K562 (cell line): ENCODE measurements at regions not wholly inside any gene's neighbourhood (a gene's known extent, or its start where the extent isn't known, plus 50 kb on each side); places are given as distances from the start of the nearest gene placed in this dataset.

Experiments
- ATAC-seq: fragments of 200-7000 bp; cut with Tn5 transposase; 3 replicates; pipeline ENCODE4 v1.9.1; 2020; ENCODE audit warnings: moderate library complexity
- BruUV-seq: library from RNA; stranded (reverse); fragments of 400-500 nt; replicated peaks from 2 replicates; lab custom pipeline; 2021; lab: Mats Ljungman, UMichigan
- CTCF ChIA-PET: fragments of 300-600 bp; formaldehyde crosslinking; extraction: SDS; loops from one replicate; lab custom pipeline; 2021; ENCODE audit warnings: low intra/inter-chr PET ratio; lab: Yijun Ruan, JAX
- POLR2A ChIA-PET: fragments of 300-600, 350-650 bp; sonication (Branson Sonifier 250); formaldehyde crosslinking; extraction: SDS; loops from one replicate; lab custom pipeline; 2021; ENCODE audit warnings: antibody characterized with exemption, inconsistent platforms; lab: Yijun Ruan, JAX
- DNase-seq, 4 experiments: peaks; one replicate each; pipeline versions ENCODE4 v3.0.0 to v3.0.0-alpha.2; 2011 to 2018; ENCODE audit warnings: low spot score in 3 of 4, mixed read lengths in 3 of 4; ENCODE audit errors: extremely low read depth in 1 of 4
- FAIRE-seq: peaks from 2 replicates; lab custom pipeline; 2011; peaks lifted over from hg19 to GRCh38; lab: Jason Lieb, UNC
- H2AFZ ChIP-seq: 2 replicates; pipeline ENCODE4 v1.6.0; 2011; ENCODE audit warnings: low read depth, low read length, control low read depth, inconsistent platforms
- H3K27ac ChIP-seq: fragments of 200-600 bp; 3 replicates; pipeline ENCODE4 v1.8.0; 2011; ENCODE audit warnings: low read depth, mild to moderate bottlenecking, control low read depth, inconsistent platforms, low read length, moderate library complexity, mixed read lengths; ENCODE audit errors: extremely low read depth
- H3K27me3 ChIP-seq, 2 experiments: fragments of 300-600 bp in 1 of 2; 2 replicates in 1 of 2; 3 replicates in 1 of 2; pipeline versions ENCODE4 v1.6.0 to v1.8.0; 2011; ENCODE audit warnings: inconsistent platforms in 2 of 2, low read length in 2 of 2, mild to moderate bottlenecking in 1 of 2, mixed read lengths in 1 of 2, moderate library complexity in 1 of 2; ENCODE audit not compliant: control insufficient read depth in 2 of 2, insufficient read depth in 2 of 2
- H3K36me3 ChIP-seq: fragments of 300-600 bp; 3 replicates; pipeline ENCODE4 v1.8.0; 2011; ENCODE audit warnings: mild to moderate bottlenecking, low read length, inconsistent platforms; ENCODE audit not compliant: control insufficient read depth, insufficient read depth
- H3K4me1 ChIP-seq, 2 experiments: fragments of 200-600 bp in 1 of 2; replicated peaks in 1 of 2; 2 replicates in 1 of 2; 3 replicates in 1 of 2; pipeline versions ENCODE4 v1.5.1 to v1.8.0; 2011; ENCODE audit warnings: inconsistent platforms in 2 of 2, low read length in 2 of 2, mild to moderate bottlenecking in 1 of 2, mixed read lengths in 1 of 2, moderate library complexity in 1 of 2; ENCODE audit not compliant: control insufficient read depth in 2 of 2, insufficient read depth in 2 of 2
- H3K4me2 ChIP-seq: 2 replicates; pipeline ENCODE4 v1.6.1; 2011; ENCODE audit warnings: low read length, control low read depth, inconsistent platforms, mixed read lengths; ENCODE audit not compliant: insufficient read depth
- H3K4me3 ChIP-seq: fragments of 200-600 bp; sonication (generic), shearing (Covaris generic); 2 replicates; pipeline ENCODE4 v1.5.1; 2016; ENCODE audit warnings: control low read depth, inconsistent platforms
- H3K79me2 ChIP-seq: fragments of 200-600 bp; 3 replicates; pipeline ENCODE4 v1.8.0; 2011; ENCODE audit warnings: low read length, inconsistent platforms; ENCODE audit not compliant: control insufficient read depth, insufficient read depth
- H3K9ac ChIP-seq, 2 experiments: 2 replicates each; pipeline versions ENCODE4 v1.6.0 to v1.6.1; 2011; ENCODE audit warnings: low read depth in 2 of 2, low read length in 2 of 2, control low read depth in 1 of 2, inconsistent platforms in 1 of 2, mild to moderate bottlenecking in 1 of 2, mixed read lengths in 1 of 2; ENCODE audit not compliant: insufficient read depth in 1 of 2
- H3K9me1 ChIP-seq: one replicate; pipeline ENCODE4 v1.6.0; 2011; ENCODE audit warnings: inconsistent platforms, mild to moderate bottlenecking, low read length, moderate library complexity; ENCODE audit not compliant: control insufficient read depth, insufficient read depth
- H3K9me3 ChIP-seq: replicated peaks from 2 replicates; pipeline ENCODE4 v1.5.1; 2011; ENCODE audit warnings: low read depth, low read length, inconsistent platforms; ENCODE audit not compliant: control insufficient read depth, insufficient read depth
- H4K20me1 ChIP-seq: replicated peaks from 2 replicates; pipeline ENCODE4 v1.6.1; 2011; ENCODE audit warnings: low read length, inconsistent platforms, mixed read lengths; ENCODE audit not compliant: control insufficient read depth, insufficient read depth
- E2F1 ChIP-seq: sonication (generic); formaldehyde crosslinking; IDR thresholded peaks from 2 replicates; pipeline ENCODE4 v1.8.1; 2023; ENCODE audit warnings: mild to moderate bottlenecking, missing genetic modification reagents, moderate library complexity
- HNRNPL ChIP-seq: fragments of 200-400 bp; formaldehyde crosslinking; IDR thresholded peaks from 2 replicates; pipeline ENCODE4 v1.6.1; 2017; ENCODE audit warnings: low read depth, mild to moderate bottlenecking, low read length
- PPARD ChIP-seq: fragments of 250-450 bp; sonication (Bioruptor Pico); IDR thresholded peaks from 2 replicates; pipeline ENCODE4 v1.8.0; 2022; ENCODE audit warnings: inconsistent platforms, mild to moderate bottlenecking, moderate library complexity
- SAP30 ChIP-seq: fragments of 200-600 bp; sonication (generic); IDR thresholded peaks from 2 replicates; pipeline ENCODE4 v1.6.1; 2012; ENCODE audit warnings: borderline replicate concordance, low read depth, mild to moderate bottlenecking, moderate library complexity, low read length, control low read depth, inconsistent platforms; ENCODE audit not compliant: insufficient read depth, poor library complexity, severe bottlenecking
- ZC3H11A ChIP-seq: IDR thresholded peaks from 2 replicates; pipeline ENCODE4 v1.6.1; 2012; ENCODE audit warnings: low read depth, low read length, improper control_type of control experiment
- whole genome bisulfite sequencing: fragments of 100-300 bp; shearing (Covaris generic); methylation state at CpG from one replicate; pipeline ENCODE4 v1.1.6; 2016; ENCODE audit warnings: low coverage, mixed read lengths; ENCODE audit not compliant: insufficient coverage; ENCODE audit errors: missing lambda C conversion rate; 5-methylcytosine and 5-hydroxymethylcytosine counted together
- in situ Hi-C: fragments of 300-500 bp; cut with MboI; formaldehyde crosslinking; loops from 4 replicates; pipeline ENCODE4 v1.15.0; 2018; ENCODE audit warnings: inconsistent platforms, mixed read lengths
- intact Hi-C: fragments of 100-400 bp; cut with micrococcal nuclease; formaldehyde crosslinking; loops from 2 replicates; pipeline ENCODE4 v1.14.2; 2022

GRCh38 chr13:53747825-53748224, 719.2 kb downstream of the OLFM4 start:
- intact Hi-C loops (no loop called here), in situ Hi-C loops (no loop called here)
- Histone ChIP-seq H3K9ac (no peak overlapping the region), H2AFZ (no peak overlapping the region), H3K9me1 (no peaks in the 10 kb centered on the region), H3K4me1 (no peaks in the 10 kb centered on the region), H3K4me2 (no peak overlapping the region), H3K4me3 (no peak overlapping the region), H3K36me3 (no peaks in the 10 kb centered on the region), H4K20me1 (no peaks in the 10 kb centered on the region), H3K27ac (no peak overlapping the region), H3K79me2 (no peaks in the 10 kb centered on the region), H3K27me3 (no peaks in the 10 kb centered on the region), H3K9me3 (no peaks in the 10 kb centered on the region)
- ChIA-PET CTCF (no interaction called here), POLR2A (no interaction called here)
- no peak for TF ChIP-seq HNRNPL
- TF ChIP-seq PPARD (CRISPR knock-in tag): no peak
- no peak for TF ChIP-seq E2F1 (CRISPR knock-in tag)
- BruUV-seq: no TSS peak
- ATAC-seq: no peak
- 0% methylated on average over 1 of the region's 1 CpG for WGBS
- DNase-seq: no peak
- no peak for FAIRE-seq

- no peaks in the 10 kb centered on the region for H3K9me3 ChIP-seq
- no peak overlapping the region for H3K4me3 ChIP-seq
- POLR2A ChIA-PET: no interaction called here
- no peak overlapping the region for H3K9ac ChIP-seq
- intact Hi-C loops: no loop called here
- in situ Hi-C loops: no loop called here
- no peaks in the 10 kb centered on the region for H4K20me1 ChIP-seq
- no peaks in the 10 kb centered on the region for H3K27me3 ChIP-seq
- no peaks in the 10 kb centered on the region for H3K36me3 ChIP-seq
- no peaks in the 10 kb centered on the region for H3K4me1 ChIP-seq
- WGBS: 10% methylated on average over 2 of the region's 3 CpGs
- DNase-seq: no peak
- no peak overlapping the region for H3K4me2 ChIP-seq
- ATAC-seq: no peak
- H2AFZ ChIP-seq: no peak overlapping the region
- BruUV-seq: no TSS peak
- H3K9me1 ChIP-seq: no peaks in the 10 kb centered on the region
- FAIRE-seq: no peak
- CTCF ChIA-PET: no interaction called here
- no peaks in the 10 kb centered on the region for H3K79me2 ChIP-seq
- H3K27ac ChIP-seq: no peak overlapping the region
- TF ChIP-seq ZC3H11A (no peak), SAP30 (no peak)
Observed at GRCh38 chr13:53749306-53749705, 720.7 kb downstream of the OLFM4 start.
